ENCODE measurements at regions not wholly inside any gene's neighbourhood (a gene's known extent, or its start where the extent isn't known, plus 50 kb on each side); places are given as distances from the start of the nearest gene placed in this dataset.
"Not testable (repeated sequence)": the region's sequence is repeated elsewhere in the genome, so short reads cannot be mapped to it uniquely, and the experiment has no call there.

DNA sequence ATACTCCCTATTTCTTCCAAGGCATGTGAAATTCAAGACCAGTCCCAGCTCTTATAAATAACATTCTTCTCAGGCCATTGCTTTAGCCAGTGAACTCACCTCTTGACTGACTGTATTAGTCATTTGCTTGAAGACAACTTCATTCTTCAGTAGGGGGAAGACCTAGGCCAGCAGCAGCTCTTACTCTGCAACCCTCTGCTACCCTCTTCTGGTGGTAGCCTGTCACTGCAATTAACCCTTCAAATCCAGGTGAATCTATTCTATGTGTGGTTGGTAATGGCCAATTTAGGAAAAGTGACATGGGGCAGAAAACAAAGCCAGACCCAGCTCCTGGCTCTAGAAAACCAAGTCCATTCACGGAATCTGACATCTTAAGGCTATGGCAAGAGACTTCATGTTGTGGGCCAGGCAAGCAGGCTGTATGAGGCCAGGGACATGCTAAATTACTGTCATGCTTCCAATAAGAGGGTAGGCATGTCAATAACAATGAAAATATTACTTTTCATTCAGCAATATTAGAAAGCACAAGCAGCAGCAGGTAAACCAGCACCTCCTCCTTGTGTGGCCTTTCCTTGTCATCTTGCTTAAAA is 317.9 kb upstream of the FOLH1 start:
- H3K4me2 ChIP-seq (ENCODE audit: insufficient read depth, low read length); H3K27me3 ChIP-seq (ENCODE audit: control insufficient read depth in 2 of 2, insufficient read depth in 2 of 2, low read length in 2 of 2); H4K20me1 ChIP-seq (replicated peaks; ENCODE audit: control insufficient read depth, insufficient read depth, low read length); H3K4me3 ChIP-seq; BruUV-seq (replicated peaks); H3K9me3 ChIP-seq (replicated peaks; ENCODE audit: control insufficient read depth, insufficient read depth, low read depth, low read length); H3K4me1 ChIP-seq (replicated peaks in 1 of 2; ENCODE audit: control insufficient read depth in 2 of 2, insufficient read depth in 2 of 2, low read length in 2 of 2); POLR2A ChIA-PET; H3K9ac ChIP-seq (ENCODE audit: insufficient read depth in 1 of 2, low read depth in 2 of 2, low read length in 2 of 2); CTCF ChIA-PET (ENCODE audit: low intra/inter-chr PET ratio); intact Hi-C loops (cut with micrococcal nuclease); H3K27ac ChIP-seq (ENCODE audit: extremely low read depth, low read depth, low read length); in situ Hi-C loops (cut with MboI); H2AFZ ChIP-seq (ENCODE audit: low read depth, low read length); H3K9me1 ChIP-seq (ENCODE audit: control insufficient read depth, insufficient read depth, low read length); H3K79me2 ChIP-seq (ENCODE audit: control insufficient read depth, insufficient read depth, low read length); H3K36me3 ChIP-seq (ENCODE audit: control insufficient read depth, insufficient read depth, low read length): not testable (repeated sequence)
- 0 out of 2 replicates have a peak, but pooled peaks have one; percentile 13 for TF ChIP-seq SMC3 (conservative IDR thresholded peaks at IDR 0.05; ENCODE audit: insufficient read depth, low read depth, low read length)
- peak; percentile 31 to 58 for TF ChIP-seq RAD21 (CRISPR knock-in tag; conservative IDR thresholded peaks at IDR 0.05 in 1 of 2, IDR thresholded peaks at IDR 0.05 in 1 of 2)
- TF ChIP-seq, protein P1, sequence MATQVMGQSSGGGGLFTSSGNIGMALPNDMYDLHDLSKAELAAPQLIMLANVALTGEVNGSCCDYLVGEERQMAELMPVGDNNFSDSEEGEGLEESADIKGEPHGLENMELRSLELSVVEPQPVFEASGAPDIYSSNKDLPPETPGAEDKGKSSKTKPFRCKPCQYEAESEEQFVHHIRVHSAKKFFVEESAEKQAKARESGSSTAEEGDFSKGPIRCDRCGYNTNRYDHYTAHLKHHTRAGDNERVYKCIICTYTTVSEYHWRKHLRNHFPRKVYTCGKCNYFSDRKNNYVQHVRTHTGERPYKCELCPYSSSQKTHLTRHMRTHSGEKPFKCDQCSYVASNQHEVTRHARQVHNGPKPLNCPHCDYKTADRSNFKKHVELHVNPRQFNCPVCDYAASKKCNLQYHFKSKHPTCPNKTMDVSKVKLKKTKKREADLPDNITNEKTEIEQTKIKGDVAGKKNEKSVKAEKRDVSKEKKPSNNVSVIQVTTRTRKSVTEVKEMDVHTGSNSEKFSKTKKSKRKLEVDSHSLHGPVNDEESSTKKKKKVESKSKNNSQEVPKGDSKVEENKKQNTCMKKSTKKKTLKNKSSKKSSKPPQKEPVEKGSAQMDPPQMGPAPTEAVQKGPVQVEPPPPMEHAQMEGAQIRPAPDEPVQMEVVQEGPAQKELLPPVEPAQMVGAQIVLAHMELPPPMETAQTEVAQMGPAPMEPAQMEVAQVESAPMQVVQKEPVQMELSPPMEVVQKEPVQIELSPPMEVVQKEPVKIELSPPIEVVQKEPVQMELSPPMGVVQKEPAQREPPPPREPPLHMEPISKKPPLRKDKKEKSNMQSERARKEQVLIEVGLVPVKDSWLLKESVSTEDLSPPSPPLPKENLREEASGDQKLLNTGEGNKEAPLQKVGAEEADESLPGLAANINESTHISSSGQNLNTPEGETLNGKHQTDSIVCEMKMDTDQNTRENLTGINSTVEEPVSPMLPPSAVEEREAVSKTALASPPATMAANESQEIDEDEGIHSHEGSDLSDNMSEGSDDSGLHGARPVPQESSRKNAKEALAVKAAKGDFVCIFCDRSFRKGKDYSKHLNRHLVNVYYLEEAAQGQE (IDR thresholded peaks at IDR 0.05; ENCODE audit: borderline replicate concordance), result 0 out of 2 replicates have a peak, but pooled peaks have one; percentile 15
- TF ChIP-seq, protein P1 (CRISPR knock-in tag; IDR thresholded peaks at IDR 0.05; ENCODE audit: low read depth), result not testable (repeated sequence)
- TF ChIP-seq, protein P2, sequence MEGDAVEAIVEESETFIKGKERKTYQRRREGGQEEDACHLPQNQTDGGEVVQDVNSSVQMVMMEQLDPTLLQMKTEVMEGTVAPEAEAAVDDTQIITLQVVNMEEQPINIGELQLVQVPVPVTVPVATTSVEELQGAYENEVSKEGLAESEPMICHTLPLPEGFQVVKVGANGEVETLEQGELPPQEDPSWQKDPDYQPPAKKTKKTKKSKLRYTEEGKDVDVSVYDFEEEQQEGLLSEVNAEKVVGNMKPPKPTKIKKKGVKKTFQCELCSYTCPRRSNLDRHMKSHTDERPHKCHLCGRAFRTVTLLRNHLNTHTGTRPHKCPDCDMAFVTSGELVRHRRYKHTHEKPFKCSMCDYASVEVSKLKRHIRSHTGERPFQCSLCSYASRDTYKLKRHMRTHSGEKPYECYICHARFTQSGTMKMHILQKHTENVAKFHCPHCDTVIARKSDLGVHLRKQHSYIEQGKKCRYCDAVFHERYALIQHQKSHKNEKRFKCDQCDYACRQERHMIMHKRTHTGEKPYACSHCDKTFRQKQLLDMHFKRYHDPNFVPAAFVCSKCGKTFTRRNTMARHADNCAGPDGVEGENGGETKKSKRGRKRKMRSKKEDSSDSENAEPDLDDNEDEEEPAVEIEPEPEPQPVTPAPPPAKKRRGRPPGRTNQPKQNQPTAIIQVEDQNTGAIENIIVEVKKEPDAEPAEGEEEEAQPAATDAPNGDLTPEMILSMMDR (IDR thresholded peaks at IDR 0.05 in 2 of 3, conservative IDR thresholded peaks at IDR 0.05 in 1 of 3; ENCODE audit: insufficient read depth in 2 of 3, low read depth in 1 of 3, low read length in 3 of 3), result peak; percentile 44 to 48 (median 48); a peak in 4 of 6 replicates
- FAIRE-seq, result peak; percentile 70
- WGBS (ENCODE audit: insufficient coverage, low coverage, missing lambda C conversion rate), result 8% methylated on average over 1 of the region's 1 CpG
- peak in 2 of 4 experiments; percentile 2 for DNase-seq (ENCODE audit: extremely low read depth in 1 of 4, low spot score in 3 of 4)
- ATAC-seq, result peak; percentile 49

All from K562 (cell line).